ENCODE measurements at regions not wholly inside any gene's neighbourhood (a gene's known extent, or its start where the extent isn't known, plus 50 kb on each side); places are given as distances from the start of the nearest gene placed in this dataset.
"Not testable (repeated sequence)": the region's sequence is repeated elsewhere in the genome, so short reads cannot be mapped to it uniquely, and the experiment has no call there.

GRCh38 chr17:20866444-20867209 is 176.2 kb downstream of the USP22 start:
- not testable (repeated sequence) for H3K4me2 ChIP-seq (ENCODE audit: extremely low read depth, insufficient read depth, low read length); H3K9me3 ChIP-seq (ENCODE audit: control insufficient read depth, insufficient read depth, low read depth, low read length); DNase-seq (ENCODE audit: low read depth in 2 of 2); H4K20me1 ChIP-seq (ENCODE audit: control insufficient read depth, extremely low read depth, insufficient read depth, low read length); H3K27ac ChIP-seq (ENCODE audit: insufficient read depth, low read length); H3K9ac ChIP-seq (ENCODE audit: insufficient read depth, low read length); H3K4me3 ChIP-seq (replicated peaks in 1 of 4; ENCODE audit: control extremely low read depth in 1 of 4, insufficient read depth in 1 of 4, low read depth in 3 of 4, low read length in 4 of 4); H3K36me3 ChIP-seq (ENCODE audit: control insufficient read depth, insufficient read depth, low read length); H2AFZ ChIP-seq (ENCODE audit: low read length); H3K79me2 ChIP-seq (ENCODE audit: control insufficient read depth, insufficient read depth, low read length); H3K4me1 ChIP-seq (ENCODE audit: control insufficient read depth, extremely low read depth, insufficient read depth, low read length); H3K27me3 ChIP-seq (ENCODE audit: control insufficient read depth, insufficient read depth, low read length)

GRCh38 chr17:20867436-20867937 is 175.3 kb downstream of the USP22 start:
- H2AFZ ChIP-seq (ENCODE audit: low read length); H3K4me3 ChIP-seq (replicated peaks in 1 of 4; ENCODE audit: control extremely low read depth in 1 of 4, insufficient read depth in 1 of 4, low read depth in 3 of 4, low read length in 4 of 4); H3K9ac ChIP-seq (ENCODE audit: insufficient read depth, low read length); H3K27me3 ChIP-seq (ENCODE audit: control insufficient read depth, insufficient read depth, low read length); H3K27ac ChIP-seq (ENCODE audit: insufficient read depth, low read length); H3K79me2 ChIP-seq (ENCODE audit: control insufficient read depth, insufficient read depth, low read length); H4K20me1 ChIP-seq (ENCODE audit: control insufficient read depth, extremely low read depth, insufficient read depth, low read length); H3K4me2 ChIP-seq (ENCODE audit: extremely low read depth, insufficient read depth, low read length); H3K9me3 ChIP-seq (ENCODE audit: control insufficient read depth, insufficient read depth, low read depth, low read length); H3K36me3 ChIP-seq (ENCODE audit: control insufficient read depth, insufficient read depth, low read length); H3K4me1 ChIP-seq (ENCODE audit: control insufficient read depth, extremely low read depth, insufficient read depth, low read length); DNase-seq (ENCODE audit: low read depth in 2 of 2): not testable (repeated sequence)

GRCh38 chr17:20867938-20868661 is 174.7 kb downstream of the USP22 start:
- H3K4me1 ChIP-seq (ENCODE audit: control insufficient read depth, extremely low read depth, insufficient read depth, low read length); H3K9me3 ChIP-seq (ENCODE audit: control insufficient read depth, insufficient read depth, low read depth, low read length); H3K4me2 ChIP-seq (ENCODE audit: extremely low read depth, insufficient read depth, low read length); H3K4me3 ChIP-seq (replicated peaks in 1 of 4; ENCODE audit: control extremely low read depth in 1 of 4, insufficient read depth in 1 of 4, low read depth in 3 of 4, low read length in 4 of 4); H3K27ac ChIP-seq (ENCODE audit: insufficient read depth, low read length); H4K20me1 ChIP-seq (ENCODE audit: control insufficient read depth, extremely low read depth, insufficient read depth, low read length); H3K9ac ChIP-seq (ENCODE audit: insufficient read depth, low read length); H3K27me3 ChIP-seq (ENCODE audit: control insufficient read depth, insufficient read depth, low read length); H3K36me3 ChIP-seq (ENCODE audit: control insufficient read depth, insufficient read depth, low read length); H2AFZ ChIP-seq (ENCODE audit: low read length); DNase-seq (ENCODE audit: low read depth in 2 of 2); H3K79me2 ChIP-seq (ENCODE audit: control insufficient read depth, insufficient read depth, low read length): not testable (repeated sequence)

DNA sequence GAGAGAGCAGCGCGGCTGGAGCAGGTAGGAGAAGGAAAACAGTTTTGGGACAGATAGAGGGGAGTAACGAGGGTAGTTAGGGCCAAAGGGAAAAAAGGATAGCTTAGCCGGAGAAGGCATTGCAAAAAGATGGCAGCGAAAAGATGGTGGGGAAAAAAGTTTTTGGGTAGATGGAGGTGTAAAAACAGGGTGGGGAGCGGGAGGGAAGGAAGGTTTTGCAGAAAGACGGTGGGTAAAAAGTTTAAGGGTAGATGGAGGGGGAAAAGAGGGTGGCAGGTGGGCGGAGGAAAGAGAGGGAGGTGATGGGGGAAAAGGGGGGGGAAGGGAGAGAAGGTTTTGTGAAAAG is 174.2 kb downstream of the USP22 start:
- not testable (repeated sequence) for H3K9me3 ChIP-seq (ENCODE audit: control insufficient read depth, insufficient read depth, low read depth, low read length); H4K20me1 ChIP-seq (ENCODE audit: control insufficient read depth, extremely low read depth, insufficient read depth, low read length); H3K4me3 ChIP-seq (replicated peaks in 1 of 4; ENCODE audit: control extremely low read depth in 1 of 4, insufficient read depth in 1 of 4, low read depth in 3 of 4, low read length in 4 of 4); H3K27ac ChIP-seq (ENCODE audit: insufficient read depth, low read length); DNase-seq (ENCODE audit: low read depth in 2 of 2); H3K4me1 ChIP-seq (ENCODE audit: control insufficient read depth, extremely low read depth, insufficient read depth, low read length); H3K36me3 ChIP-seq (ENCODE audit: control insufficient read depth, insufficient read depth, low read length); H3K27me3 ChIP-seq (ENCODE audit: control insufficient read depth, insufficient read depth, low read length); H3K4me2 ChIP-seq (ENCODE audit: extremely low read depth, insufficient read depth, low read length); H3K79me2 ChIP-seq (ENCODE audit: control insufficient read depth, insufficient read depth, low read length); H2AFZ ChIP-seq (ENCODE audit: low read length); H3K9ac ChIP-seq (ENCODE audit: insufficient read depth, low read length)

- H3K9ac ChIP-seq (ENCODE audit: insufficient read depth, low read length); H3K27ac ChIP-seq (ENCODE audit: insufficient read depth, low read length): not testable (repeated sequence)
These were observed 169.6 kb downstream of the USP22 start for GRCh38 chr17:20873173-20873572.

GRCh38 chr17:20873688-20874328 is 169.0 kb downstream of the USP22 start:
- not testable (repeated sequence) for H3K4me2 ChIP-seq (ENCODE audit: extremely low read depth, insufficient read depth, low read length); H3K79me2 ChIP-seq (ENCODE audit: control insufficient read depth, insufficient read depth, low read length); H3K9me3 ChIP-seq (ENCODE audit: control insufficient read depth, insufficient read depth, low read depth, low read length); H3K4me1 ChIP-seq (ENCODE audit: control insufficient read depth, extremely low read depth, insufficient read depth, low read length); DNase-seq (ENCODE audit: low read depth in 2 of 2); H4K20me1 ChIP-seq (ENCODE audit: control insufficient read depth, extremely low read depth, insufficient read depth, low read length); H3K4me3 ChIP-seq (replicated peaks in 1 of 4; ENCODE audit: control extremely low read depth in 1 of 4, insufficient read depth in 1 of 4, low read depth in 3 of 4, low read length in 4 of 4); H3K9ac ChIP-seq (ENCODE audit: insufficient read depth, low read length); H3K36me3 ChIP-seq (ENCODE audit: control insufficient read depth, insufficient read depth, low read length); H3K27ac ChIP-seq (ENCODE audit: insufficient read depth, low read length); H3K27me3 ChIP-seq (ENCODE audit: control insufficient read depth, insufficient read depth, low read length); H2AFZ ChIP-seq (ENCODE audit: low read length)

More at GRCh38 chr17:20873173-20873572, 169.6 kb downstream of the USP22 start:
- H4K20me1 ChIP-seq (ENCODE audit: control insufficient read depth, extremely low read depth, insufficient read depth, low read length); H3K27me3 ChIP-seq (ENCODE audit: control insufficient read depth, insufficient read depth, low read length); H3K4me2 ChIP-seq (ENCODE audit: extremely low read depth, insufficient read depth, low read length); DNase-seq (ENCODE audit: low read depth in 2 of 2); H3K4me3 ChIP-seq (replicated peaks in 1 of 4; ENCODE audit: control extremely low read depth in 1 of 4, insufficient read depth in 1 of 4, low read depth in 3 of 4, low read length in 4 of 4); H3K36me3 ChIP-seq (ENCODE audit: control insufficient read depth, insufficient read depth, low read length); H3K9me3 ChIP-seq (ENCODE audit: control insufficient read depth, insufficient read depth, low read depth, low read length); H3K79me2 ChIP-seq (ENCODE audit: control insufficient read depth, insufficient read depth, low read length); H3K4me1 ChIP-seq (ENCODE audit: control insufficient read depth, extremely low read depth, insufficient read depth, low read length); H2AFZ ChIP-seq (ENCODE audit: low read length): not testable (repeated sequence)
